ENCODE measurements at regions not wholly inside any gene's neighbourhood (a gene's known extent, or its start where the extent isn't known, plus 50 kb on each side); places are given as distances from the start of the nearest gene placed in this dataset.

DNA sequence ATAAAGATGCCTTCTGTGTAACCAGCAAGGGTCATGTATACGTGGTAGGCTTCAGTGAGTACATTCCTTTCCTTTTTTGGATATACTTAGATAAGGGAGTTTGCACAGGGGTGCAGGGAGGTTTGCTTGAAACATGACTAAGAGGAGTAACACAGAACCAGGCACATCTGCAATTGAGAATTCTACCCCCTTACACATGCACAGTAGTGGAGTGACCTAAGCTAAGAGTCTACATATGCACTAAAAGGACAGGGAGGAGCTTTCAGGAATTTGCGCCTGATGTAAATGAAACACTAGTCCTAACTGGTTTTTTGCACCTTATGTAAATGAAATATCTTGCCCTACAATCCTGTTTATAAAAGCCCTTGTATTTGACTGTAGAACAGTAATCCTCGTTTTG is 194.8 kb upstream of the NABP1 start:
- TF ChIP-seq, protein P1, sequence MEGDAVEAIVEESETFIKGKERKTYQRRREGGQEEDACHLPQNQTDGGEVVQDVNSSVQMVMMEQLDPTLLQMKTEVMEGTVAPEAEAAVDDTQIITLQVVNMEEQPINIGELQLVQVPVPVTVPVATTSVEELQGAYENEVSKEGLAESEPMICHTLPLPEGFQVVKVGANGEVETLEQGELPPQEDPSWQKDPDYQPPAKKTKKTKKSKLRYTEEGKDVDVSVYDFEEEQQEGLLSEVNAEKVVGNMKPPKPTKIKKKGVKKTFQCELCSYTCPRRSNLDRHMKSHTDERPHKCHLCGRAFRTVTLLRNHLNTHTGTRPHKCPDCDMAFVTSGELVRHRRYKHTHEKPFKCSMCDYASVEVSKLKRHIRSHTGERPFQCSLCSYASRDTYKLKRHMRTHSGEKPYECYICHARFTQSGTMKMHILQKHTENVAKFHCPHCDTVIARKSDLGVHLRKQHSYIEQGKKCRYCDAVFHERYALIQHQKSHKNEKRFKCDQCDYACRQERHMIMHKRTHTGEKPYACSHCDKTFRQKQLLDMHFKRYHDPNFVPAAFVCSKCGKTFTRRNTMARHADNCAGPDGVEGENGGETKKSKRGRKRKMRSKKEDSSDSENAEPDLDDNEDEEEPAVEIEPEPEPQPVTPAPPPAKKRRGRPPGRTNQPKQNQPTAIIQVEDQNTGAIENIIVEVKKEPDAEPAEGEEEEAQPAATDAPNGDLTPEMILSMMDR (IDR thresholded peaks at IDR 0.05; ENCODE audit: low read length): no peak
- no peak for TF ChIP-seq EZH2 (IDR thresholded peaks at IDR 0.05; ENCODE audit: borderline replicate concordance, low read length)
